Neural crest cell (in vitro differentiated cells): ENCODE measurements at regions not wholly inside any gene's neighbourhood (a gene's known extent, or its start where the extent isn't known, plus 50 kb on each side); places are given as distances from the start of the nearest gene placed in this dataset.

Experiments used
- DNase-seq: peaks from one replicate; pipeline ENCODE4 v3.0.0; 2021; ENCODE audit warnings: low read depth, mixed read lengths, low spot score
- H3K27ac Mint-ChIP-seq: one replicate; pipeline ENCODE4 v1.8.0; 2021; ENCODE audit warnings: mild to moderate bottlenecking, mixed read lengths; ENCODE audit not compliant: unreplicated experiment
- H3K27me3 Mint-ChIP-seq: 2 replicates; pipeline ENCODE4 v1.8.0; 2021; ENCODE audit warnings: low read depth, mild to moderate bottlenecking, mixed read lengths
- H3K36me3 Mint-ChIP-seq: 2 replicates; pipeline ENCODE4 v1.8.0; 2021; ENCODE audit warnings: low read depth, mild to moderate bottlenecking, mixed read lengths
- H3K4me1 Mint-ChIP-seq: 2 replicates; pipeline ENCODE4 v1.8.0; 2021; ENCODE audit warnings: mixed read lengths
- H3K4me3 Mint-ChIP-seq: one replicate; pipeline ENCODE4 v1.8.0; 2021; ENCODE audit warnings: mild to moderate bottlenecking, mixed read lengths
- H3K9me3 Mint-ChIP-seq: 2 replicates; pipeline ENCODE4 v1.8.0; 2021; ENCODE audit warnings: mixed read lengths
- TF ChIP-seq, protein P1 (sequence below): fragments of 200-600 bp; sonication (generic); conservative IDR thresholded peaks from 2 replicates; pipeline ENCODE4 v1.5.0; 2021; ENCODE audit warnings: antibody characterized with exemption, mild to moderate bottlenecking

DNA sequence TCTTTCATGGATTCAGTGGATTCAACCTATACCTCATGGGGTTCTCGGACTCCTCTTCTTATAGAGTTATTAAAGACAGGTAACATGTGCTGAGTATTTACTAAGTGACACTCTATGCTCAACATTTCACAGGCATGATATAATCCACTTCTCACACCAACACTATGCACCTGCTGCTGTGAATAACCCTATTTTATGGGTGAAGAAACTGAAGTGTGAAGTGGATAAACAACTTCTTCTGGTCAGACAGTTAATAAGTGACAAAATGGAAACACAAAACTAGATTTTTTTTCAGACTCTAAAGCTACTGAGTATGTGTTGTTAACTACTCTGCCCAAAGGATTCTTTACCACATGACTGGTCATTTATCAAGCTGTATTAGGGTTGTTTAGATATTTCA, 403.5 kb downstream of the DIPK2A start:
- no peak for DNase-seq
- Mint-ChIP-seq H3K4me3 (no peak overlapping the region), H3K27ac (no peak overlapping the region), H3K9me3 (peaks cover 6% of the 10 kb centered on the region), H3K4me1 (no peaks in the 10 kb centered on the region), H3K36me3 (no peaks in the 10 kb centered on the region), H3K27me3 (no peaks in the 10 kb centered on the region)
- TF ChIP-seq, protein P1, sequence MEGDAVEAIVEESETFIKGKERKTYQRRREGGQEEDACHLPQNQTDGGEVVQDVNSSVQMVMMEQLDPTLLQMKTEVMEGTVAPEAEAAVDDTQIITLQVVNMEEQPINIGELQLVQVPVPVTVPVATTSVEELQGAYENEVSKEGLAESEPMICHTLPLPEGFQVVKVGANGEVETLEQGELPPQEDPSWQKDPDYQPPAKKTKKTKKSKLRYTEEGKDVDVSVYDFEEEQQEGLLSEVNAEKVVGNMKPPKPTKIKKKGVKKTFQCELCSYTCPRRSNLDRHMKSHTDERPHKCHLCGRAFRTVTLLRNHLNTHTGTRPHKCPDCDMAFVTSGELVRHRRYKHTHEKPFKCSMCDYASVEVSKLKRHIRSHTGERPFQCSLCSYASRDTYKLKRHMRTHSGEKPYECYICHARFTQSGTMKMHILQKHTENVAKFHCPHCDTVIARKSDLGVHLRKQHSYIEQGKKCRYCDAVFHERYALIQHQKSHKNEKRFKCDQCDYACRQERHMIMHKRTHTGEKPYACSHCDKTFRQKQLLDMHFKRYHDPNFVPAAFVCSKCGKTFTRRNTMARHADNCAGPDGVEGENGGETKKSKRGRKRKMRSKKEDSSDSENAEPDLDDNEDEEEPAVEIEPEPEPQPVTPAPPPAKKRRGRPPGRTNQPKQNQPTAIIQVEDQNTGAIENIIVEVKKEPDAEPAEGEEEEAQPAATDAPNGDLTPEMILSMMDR: no peak

DNA sequence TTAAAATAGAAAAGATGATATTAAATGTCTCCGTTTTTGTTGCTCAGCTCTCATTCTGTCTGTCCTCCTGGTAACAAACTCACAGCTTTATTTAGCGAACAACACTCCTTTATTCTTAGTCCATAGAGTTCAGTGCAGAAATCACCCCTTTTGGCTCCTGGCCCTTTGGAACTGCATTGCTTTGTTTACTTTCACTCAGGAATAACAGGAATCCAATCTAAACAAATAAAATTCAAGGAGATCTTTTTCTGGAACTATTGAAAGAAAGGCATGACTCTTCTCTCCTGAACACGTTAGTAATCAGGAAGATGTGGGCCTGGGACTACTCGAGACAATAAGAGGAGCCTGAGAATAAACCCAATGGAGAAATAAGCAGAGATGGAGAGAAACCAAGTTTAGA, 409.2 kb downstream of the DIPK2A start:
- Mint-ChIP-seq H3K9me3 (peaks cover 3% of the 10 kb centered on the region), H3K4me1 (peaks cover 4% of the 10 kb centered on the region), H3K27ac (no peak overlapping the region), H3K27me3 (no peaks in the 10 kb centered on the region), H3K4me3 (no peak overlapping the region), H3K36me3 (no peaks in the 10 kb centered on the region)
- no peak for DNase-seq
- TF ChIP-seq, protein P1: no peak

DNA sequence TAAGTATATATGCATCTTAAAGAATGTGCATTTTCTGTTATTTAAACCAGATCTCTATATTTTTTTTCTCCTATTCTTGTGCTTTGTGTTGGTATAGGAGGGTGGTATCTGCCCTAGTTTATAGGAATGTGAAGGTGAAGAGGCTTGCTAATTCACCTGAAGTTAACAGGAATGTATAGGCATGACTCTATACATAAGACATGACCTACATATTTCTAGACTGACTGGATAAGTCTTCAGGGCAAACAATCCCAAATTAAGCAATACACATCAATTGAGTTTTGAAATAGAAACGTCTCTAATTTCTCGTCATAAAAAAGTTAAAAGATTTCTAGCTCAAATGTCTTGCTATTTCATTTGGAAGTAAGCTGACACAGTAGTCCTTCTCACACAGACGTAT, 410.0 kb downstream of the DIPK2A start:
- H3K36me3 Mint-ChIP-seq: no peaks in the 10 kb centered on the region
- H3K27ac Mint-ChIP-seq: no peak overlapping the region
- TF ChIP-seq, protein P1: no peak
- DNase-seq: no peak
- no peak overlapping the region for H3K4me3 Mint-ChIP-seq
- H3K27me3 Mint-ChIP-seq: no peaks in the 10 kb centered on the region
- H3K4me1 Mint-ChIP-seq: peaks cover 4% of the 10 kb centered on the region
- H3K9me3 Mint-ChIP-seq: peaks cover 3% of the 10 kb centered on the region

DNA sequence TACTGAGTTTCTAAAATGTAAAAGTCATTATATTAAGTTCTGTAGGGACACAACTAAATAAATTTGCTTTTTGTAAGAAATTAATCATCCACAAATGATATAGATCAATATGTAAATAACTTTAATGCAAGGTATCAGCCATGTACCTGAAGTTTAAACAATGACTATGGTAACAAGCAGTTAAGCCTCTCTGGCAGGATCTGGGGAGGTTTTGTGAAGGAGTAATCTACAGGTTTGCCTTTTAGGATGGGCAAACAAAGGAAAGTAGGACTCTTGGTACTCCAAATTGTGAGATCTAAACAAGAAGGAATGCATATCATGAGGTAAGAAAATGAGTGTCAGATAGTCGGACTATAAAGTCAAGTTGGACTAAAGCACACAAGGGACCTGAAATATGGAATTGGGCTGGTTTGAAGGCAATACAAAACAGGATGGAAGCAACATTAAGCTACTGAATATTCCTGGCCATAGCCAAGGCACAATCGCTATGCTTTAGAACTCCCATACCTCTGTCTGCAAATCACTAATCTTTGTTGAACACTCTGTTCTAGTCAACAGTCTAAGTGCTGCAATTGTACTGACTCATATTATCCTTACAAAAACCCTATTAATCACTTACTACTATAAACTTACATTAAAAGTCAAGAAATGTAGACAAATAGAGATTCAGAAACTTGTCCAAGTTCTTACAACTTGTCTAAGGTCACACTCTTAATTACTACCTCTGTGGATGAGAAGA, 412.8 kb downstream of the DIPK2A start:
- Mint-ChIP-seq H3K9me3 (no peaks in the 10 kb centered on the region), H3K27ac (no peak overlapping the region), H3K4me3 (no peak overlapping the region), H3K4me1 (peaks cover 4% of the 10 kb centered on the region), H3K36me3 (no peaks in the 10 kb centered on the region), H3K27me3 (no peaks in the 10 kb centered on the region)
- no peak for DNase-seq
- TF ChIP-seq, protein P1: no peak

DNA sequence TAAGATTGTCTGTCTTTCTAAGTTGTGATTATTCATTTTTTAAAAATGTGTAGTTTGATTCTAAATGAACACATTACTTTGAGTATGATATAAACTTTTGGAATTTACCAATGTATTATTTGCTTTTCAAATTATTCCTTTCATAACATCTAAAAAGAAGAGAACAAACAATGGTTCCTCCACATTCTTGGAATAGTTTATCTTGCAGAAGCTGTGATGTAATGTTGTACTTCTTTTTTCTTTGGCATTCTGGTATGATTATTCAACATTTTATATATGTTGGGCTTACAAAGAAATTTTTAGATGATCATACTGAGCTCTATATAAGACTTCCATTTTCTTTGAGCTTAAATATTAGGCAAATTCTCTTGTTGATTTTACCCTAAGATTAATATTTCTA, 419.2 kb downstream of the DIPK2A start:
- no peak for DNase-seq
- no peak overlapping the region for H3K4me3 Mint-ChIP-seq
- no peaks in the 10 kb centered on the region for H3K4me1 Mint-ChIP-seq
- no peak overlapping the region for H3K27ac Mint-ChIP-seq
- TF ChIP-seq, protein P1: no peak
- H3K27me3 Mint-ChIP-seq: no peaks in the 10 kb centered on the region
- no peaks in the 10 kb centered on the region for H3K36me3 Mint-ChIP-seq
- no peaks in the 10 kb centered on the region for H3K9me3 Mint-ChIP-seq
